Cardiac septum (tissue), 1 donor: ENCODE measurements at regions not wholly inside any gene's neighbourhood (a gene's known extent, or its start where the extent isn't known, plus 50 kb on each side); places are given as distances from the start of the nearest gene placed in this dataset.

Experiments
- DNase-seq: peaks from one replicate; pipeline ENCODE4 v3.0.0-alpha.2; 2020; ENCODE audit warnings: low spot score
- intact Hi-C: fragments of 100-400 bp; cut with DNase I; formaldehyde crosslinking; loops from one replicate; pipeline ENCODE4 v1.14.0; 2022
- donor health status: DM: no; HTN: no; CAD: no.

GRCh38 chr17:77001487-77001886 is 133.3 kb downstream of the MGAT5B start:
- intact Hi-C loops = no loop called here
- DNase-seq = no peak

GRCh38 chr17:77002103-77003045 is 134.2 kb downstream of the MGAT5B start:
- DNase-seq = no peak
- intact Hi-C loops = no loop called here

GRCh38 chr17:77003699-77004098 is 135.5 kb downstream of the MGAT5B start:
- no peak for DNase-seq
- intact Hi-C loops = no loop called here

- intact Hi-C loops = no loop called here
- DNase-seq = no peak
Measured at GRCh38 chr17:77006971-77007649, 133.7 kb upstream of the SEC14L1 start.

- intact Hi-C loops = no loop called here
- DNase-seq = no peak
Measured at GRCh38 chr17:77009877-77010276, 130.9 kb upstream of the SEC14L1 start.

GRCh38 chr17:77010667-77011066 is 130.1 kb upstream of the SEC14L1 start:
- DNase-seq = no peak
- intact Hi-C loops = no loop called here

- intact Hi-C loops = no loop called here
Measured at GRCh38 chr17:77011173-77012011, 129.4 kb upstream of the SEC14L1 start.

GRCh38 chr17:77018504-77018903 is 122.3 kb upstream of the SEC14L1 start:
- intact Hi-C loops = no loop called here
- DNase-seq = no peak

More at GRCh38 chr17:77011173-77012011, 129.4 kb upstream of the SEC14L1 start:
- DNase-seq = no peak

GRCh38 chr17:77019893-77020379 is 120.8 kb upstream of the SEC14L1 start:
- DNase-seq = no peak
- intact Hi-C loops = no loop called here

GRCh38 chr17:77020973-77021372 is 119.8 kb upstream of the SEC14L1 start:
- DNase-seq = no peak
- intact Hi-C loops = no loop called here

- no peak for DNase-seq
- intact Hi-C loops = no loop called here
Measured at GRCh38 chr17:77022766-77023165, 118.0 kb upstream of the SEC14L1 start.

- intact Hi-C loops = no loop called here
- no peak for DNase-seq
Measured at GRCh38 chr17:77025781-77026180, 115.0 kb upstream of the SEC14L1 start.

- DNase-seq = no peak
- intact Hi-C loops = no loop called here
Measured at GRCh38 chr17:77027271-77027889, 113.4 kb upstream of the SEC14L1 start.

- no peak for DNase-seq
- intact Hi-C loops = no loop called here
Measured at GRCh38 chr17:77028900-77029299, 111.9 kb upstream of the SEC14L1 start.

- intact Hi-C loops = no loop called here
- no peak for DNase-seq
Measured at GRCh38 chr17:77032929-77033328, 107.8 kb upstream of the SEC14L1 start.

- intact Hi-C loops = no loop called here
- no peak for DNase-seq
Measured at GRCh38 chr17:77033892-77034404, 106.8 kb upstream of the SEC14L1 start.

- intact Hi-C loops = no loop called here
Measured at GRCh38 chr17:77034677-77035424, 105.9 kb upstream of the SEC14L1 start.

GRCh38 chr17:77035526-77035925 is 105.2 kb upstream of the SEC14L1 start:
- no peak for DNase-seq
- intact Hi-C loops = no loop called here

More at GRCh38 chr17:77034677-77035424, 105.9 kb upstream of the SEC14L1 start:
- no peak for DNase-seq
